ENCODE measurements at regions not wholly inside any gene's neighbourhood (a gene's known extent, or its start where the extent isn't known, plus 50 kb on each side); places are given as distances from the start of the nearest gene placed in this dataset.
"Not testable (repeated sequence)": the region's sequence is repeated elsewhere in the genome, so short reads cannot be mapped to it uniquely, and the experiment has no call there.

DNA sequence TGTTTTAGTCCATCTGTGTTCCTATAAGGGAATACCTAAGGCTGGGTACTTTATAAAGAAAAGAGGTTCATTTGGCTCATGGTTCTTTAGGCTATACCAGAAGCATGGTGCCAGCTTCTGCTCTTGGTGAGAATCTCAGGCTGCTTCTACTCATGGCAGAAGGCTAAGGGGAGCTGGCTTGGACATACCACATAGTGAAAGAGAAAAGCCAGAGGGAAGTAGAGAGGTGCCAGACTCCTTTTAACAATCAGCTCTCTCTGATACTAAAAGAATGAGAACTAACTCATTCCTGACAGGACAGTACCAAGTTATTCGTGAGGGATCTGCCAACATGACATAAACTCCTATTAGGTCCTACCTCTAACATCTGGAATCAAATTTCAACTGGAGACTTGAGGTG lies 1250.2 kb upstream of the CNTN5 start:
- no TSS peak for BruUV-seq (replicated peaks)
- ChIA-PET POLR2A (ENCODE audit: unreplicated experiment) (no interaction called here), CTCF (no interaction called here)
- DNase-seq = no peak
- Histone ChIP-seq H3K27ac (no peak overlapping the region), H3K27me3 (ENCODE audit: insufficient read depth, low read depth) (no peaks in the 10 kb centered on the region), H4K20me1 (ENCODE audit: insufficient read depth) (no peaks in the 10 kb centered on the region), H3K9me3 (ENCODE audit: insufficient read depth, low read depth) (no peaks in the 10 kb centered on the region), H3K9me2 (ENCODE audit: insufficient read depth) (no peaks in the 10 kb centered on the region; the same call in 1 of the 2 replicates), H3K4me3 (no peak overlapping the region), H3K36me3 (ENCODE audit: low read depth) (no peaks in the 10 kb centered on the region), H3K4me2 (no peak overlapping the region), H3K79me2 (ENCODE audit: low read depth) (no peaks in the 10 kb centered on the region), H3F3A (ENCODE audit: insufficient read depth, low read depth) (no peaks in the 10 kb centered on the region), H3K4me1 (replicated peaks; ENCODE audit: insufficient read depth) (no peaks in the 10 kb centered on the region), H2AFZ (no peak overlapping the region)
- no peak for TF ChIP-seq EZH2 (IDR thresholded peaks at IDR 0.05; ENCODE audit: low read depth)
- TF ChIP-seq, protein P1, sequence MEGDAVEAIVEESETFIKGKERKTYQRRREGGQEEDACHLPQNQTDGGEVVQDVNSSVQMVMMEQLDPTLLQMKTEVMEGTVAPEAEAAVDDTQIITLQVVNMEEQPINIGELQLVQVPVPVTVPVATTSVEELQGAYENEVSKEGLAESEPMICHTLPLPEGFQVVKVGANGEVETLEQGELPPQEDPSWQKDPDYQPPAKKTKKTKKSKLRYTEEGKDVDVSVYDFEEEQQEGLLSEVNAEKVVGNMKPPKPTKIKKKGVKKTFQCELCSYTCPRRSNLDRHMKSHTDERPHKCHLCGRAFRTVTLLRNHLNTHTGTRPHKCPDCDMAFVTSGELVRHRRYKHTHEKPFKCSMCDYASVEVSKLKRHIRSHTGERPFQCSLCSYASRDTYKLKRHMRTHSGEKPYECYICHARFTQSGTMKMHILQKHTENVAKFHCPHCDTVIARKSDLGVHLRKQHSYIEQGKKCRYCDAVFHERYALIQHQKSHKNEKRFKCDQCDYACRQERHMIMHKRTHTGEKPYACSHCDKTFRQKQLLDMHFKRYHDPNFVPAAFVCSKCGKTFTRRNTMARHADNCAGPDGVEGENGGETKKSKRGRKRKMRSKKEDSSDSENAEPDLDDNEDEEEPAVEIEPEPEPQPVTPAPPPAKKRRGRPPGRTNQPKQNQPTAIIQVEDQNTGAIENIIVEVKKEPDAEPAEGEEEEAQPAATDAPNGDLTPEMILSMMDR (conservative IDR thresholded peaks at IDR 0.05) = no peak
- intact Hi-C loops (cut with micrococcal nuclease; ENCODE audit: unreplicated experiment) = no loop called here

DNA sequence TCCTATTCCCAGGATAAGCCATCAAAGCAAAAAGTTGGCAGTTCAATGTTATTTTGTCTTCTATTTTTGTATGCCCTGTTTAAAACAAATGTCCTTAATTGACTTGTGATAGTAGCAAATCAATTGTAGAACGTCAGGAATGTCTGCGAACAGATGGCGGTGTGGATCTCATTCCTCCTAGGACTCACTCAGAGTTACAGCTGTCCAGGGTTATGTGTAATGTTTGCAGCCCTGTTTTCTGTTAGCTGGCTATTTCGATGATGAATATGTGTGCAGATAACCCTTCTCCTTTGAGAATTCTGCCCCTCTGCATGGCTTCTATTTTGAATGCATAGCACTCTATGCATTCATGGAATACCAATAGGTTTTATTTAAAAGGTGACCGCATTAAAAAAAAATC lies 1248.0 kb upstream of the CNTN5 start:
- H3K9me2 ChIP-seq (ENCODE audit: insufficient read depth) = no peaks in the 10 kb centered on the region
- intact Hi-C loops (cut with micrococcal nuclease; ENCODE audit: unreplicated experiment) = no loop called here
- BruUV-seq (replicated peaks) = no TSS peak
- POLR2A ChIA-PET (ENCODE audit: unreplicated experiment) = no interaction called here
- H2AFZ ChIP-seq = no peak overlapping the region
- no peaks in the 10 kb centered on the region for H3K36me3 ChIP-seq (ENCODE audit: low read depth)
- no peak overlapping the region for H3K4me3 ChIP-seq
- no peaks in the 10 kb centered on the region for H3F3A ChIP-seq (ENCODE audit: insufficient read depth, low read depth)
- H3K27me3 ChIP-seq (ENCODE audit: insufficient read depth, low read depth) = no peaks in the 10 kb centered on the region
- no peak overlapping the region for H3K4me2 ChIP-seq
- TF ChIP-seq EZH2 (IDR thresholded peaks at IDR 0.05; ENCODE audit: low read depth) = no peak
- TF ChIP-seq, protein P1 (conservative IDR thresholded peaks at IDR 0.05) = no peak
- H3K4me1 ChIP-seq (replicated peaks; ENCODE audit: insufficient read depth) = no peaks in the 10 kb centered on the region
- DNase-seq = no peak
- no peak overlapping the region for H3K27ac ChIP-seq
- H4K20me1 ChIP-seq (ENCODE audit: insufficient read depth) = no peaks in the 10 kb centered on the region
- H3K79me2 ChIP-seq (ENCODE audit: low read depth) = no peaks in the 10 kb centered on the region
- no peaks in the 10 kb centered on the region for H3K9me3 ChIP-seq (ENCODE audit: insufficient read depth, low read depth)
- CTCF ChIA-PET = no interaction called here

DNA sequence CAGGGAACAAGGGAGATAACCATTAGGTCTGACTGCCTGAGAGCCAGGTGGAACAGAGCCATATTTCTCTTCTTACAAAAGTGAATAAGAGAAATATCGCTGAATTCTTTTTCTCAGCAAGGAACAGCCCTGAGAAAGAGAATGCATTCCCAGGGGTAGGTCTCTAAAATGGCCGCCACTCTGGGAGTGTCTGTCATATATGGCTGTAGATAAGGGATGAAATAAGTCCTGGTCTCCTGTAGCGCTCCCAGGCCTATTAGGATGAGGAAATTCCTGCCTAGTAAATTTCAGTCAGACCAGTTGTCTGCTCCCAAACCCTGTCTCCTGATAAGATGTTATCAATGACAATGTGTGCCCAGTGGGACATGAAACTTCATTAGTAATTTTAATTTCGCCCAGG lies 1236.4 kb upstream of the CNTN5 start:
- BruUV-seq (replicated peaks); H3K79me2 ChIP-seq (ENCODE audit: low read depth); H3K27ac ChIP-seq; H2AFZ ChIP-seq; H4K20me1 ChIP-seq (ENCODE audit: insufficient read depth); DNase-seq; CTCF ChIA-PET; H3K4me3 ChIP-seq; H3K27me3 ChIP-seq (ENCODE audit: insufficient read depth, low read depth); H3K36me3 ChIP-seq (ENCODE audit: low read depth); H3F3A ChIP-seq (ENCODE audit: insufficient read depth, low read depth); intact Hi-C loops (cut with micrococcal nuclease; ENCODE audit: unreplicated experiment); H3K4me2 ChIP-seq; POLR2A ChIA-PET (ENCODE audit: unreplicated experiment); H3K4me1 ChIP-seq (replicated peaks; ENCODE audit: insufficient read depth); H3K9me3 ChIP-seq (ENCODE audit: insufficient read depth, low read depth); H3K9me2 ChIP-seq (ENCODE audit: insufficient read depth): not testable (repeated sequence)

DNA sequence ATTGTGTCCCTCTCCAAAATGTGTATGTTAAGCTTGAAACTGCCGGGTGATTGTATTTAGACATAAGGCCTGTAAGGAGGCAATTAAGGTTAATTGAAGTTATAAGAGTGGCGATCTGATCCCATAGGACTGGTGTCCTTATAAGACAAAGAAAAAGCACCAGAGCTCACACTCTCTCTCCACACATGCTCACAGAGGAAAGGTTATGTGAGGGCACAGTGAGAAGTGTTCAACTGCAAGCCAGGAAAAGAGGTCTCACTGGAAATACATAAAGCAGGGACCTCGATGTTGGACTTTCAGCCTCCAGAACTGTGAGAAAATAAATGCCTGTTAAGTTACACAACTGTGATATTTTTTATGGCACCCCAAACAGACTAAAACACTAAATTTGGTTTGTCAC lies 1233.8 kb upstream of the CNTN5 start:
- no peaks in the 10 kb centered on the region for H3K9me2 ChIP-seq (ENCODE audit: insufficient read depth)
- no peaks in the 10 kb centered on the region for H3K79me2 ChIP-seq (ENCODE audit: low read depth)
- H3K27me3 ChIP-seq (ENCODE audit: insufficient read depth, low read depth) = no peaks in the 10 kb centered on the region
- H3F3A ChIP-seq (ENCODE audit: insufficient read depth, low read depth) = no peaks in the 10 kb centered on the region
- no peak overlapping the region for H3K27ac ChIP-seq
- intact Hi-C loops (cut with micrococcal nuclease; ENCODE audit: unreplicated experiment) = no loop called here
- H3K4me3 ChIP-seq = no peak overlapping the region
- no peak overlapping the region for H3K4me2 ChIP-seq
- no peaks in the 10 kb centered on the region for H3K4me1 ChIP-seq (replicated peaks; ENCODE audit: insufficient read depth)
- no TSS peak for BruUV-seq (replicated peaks)
- no peak for DNase-seq
- H3K36me3 ChIP-seq (ENCODE audit: low read depth) = no peaks in the 10 kb centered on the region
- ChIA-PET POLR2A (ENCODE audit: unreplicated experiment) (no interaction called here), CTCF (no interaction called here)
- H4K20me1 ChIP-seq (ENCODE audit: insufficient read depth) = no peaks in the 10 kb centered on the region
- H3K9me3 ChIP-seq (ENCODE audit: insufficient read depth, low read depth) = peaks cover 7% of the 10 kb centered on the region
- H2AFZ ChIP-seq = no peak overlapping the region
- no peak for TF ChIP-seq EZH2 (IDR thresholded peaks at IDR 0.05; ENCODE audit: low read depth)
- TF ChIP-seq, protein P1 (conservative IDR thresholded peaks at IDR 0.05) = no peak

All from PC-9 (cell line).